BJ (cell line): ENCODE measurements at regions not wholly inside any gene's neighbourhood (a gene's known extent, or its start where the extent isn't known, plus 50 kb on each side); places are given as distances from the start of the nearest gene placed in this dataset.

Experiments
- CTCF ChIA-PET: fragments of 350-600 bp; formaldehyde crosslinking; extraction: SDS; loops from one replicate; lab custom pipeline; 2021; ENCODE audit warnings: antibody characterized with exemption, inconsistent platforms; lab: Yijun Ruan, JAX
- POLR2A ChIA-PET: fragments of 300-600 bp; sonication (Branson Sonifier 250); formaldehyde crosslinking; extraction: SDS; loops from one replicate; lab custom pipeline; 2021; ENCODE audit warnings: antibody characterized with exemption; lab: Charles Lee
- DNase-seq: peaks from one replicate; pipeline ENCODE4 v3.0.0-alpha.2; 2011; ENCODE audit warnings: low read depth
- H3K27me3 ChIP-seq: 2 replicates; pipeline ENCODE4 v1.6.0; 2011; ENCODE audit warnings: low read length; ENCODE audit not compliant: control insufficient read depth, insufficient read depth
- H3K36me3 ChIP-seq: 2 replicates; pipeline ENCODE4 v1.5.1; 2011; ENCODE audit warnings: low read length; ENCODE audit not compliant: control insufficient read depth, insufficient read depth
- H3K4me3 ChIP-seq: 2 replicates; pipeline ENCODE4 v1.5.1; 2011; ENCODE audit warnings: low read depth, mild to moderate bottlenecking, control low read depth, low read length
- CTCF ChIP-seq: IDR thresholded peaks from 2 replicates; pipeline ENCODE4 v1.5.1; 2011; ENCODE audit warnings: low read depth, mild to moderate bottlenecking, control low read depth, inconsistent platforms, low read length, moderate library complexity; ENCODE audit not compliant: insufficient read depth

DNA sequence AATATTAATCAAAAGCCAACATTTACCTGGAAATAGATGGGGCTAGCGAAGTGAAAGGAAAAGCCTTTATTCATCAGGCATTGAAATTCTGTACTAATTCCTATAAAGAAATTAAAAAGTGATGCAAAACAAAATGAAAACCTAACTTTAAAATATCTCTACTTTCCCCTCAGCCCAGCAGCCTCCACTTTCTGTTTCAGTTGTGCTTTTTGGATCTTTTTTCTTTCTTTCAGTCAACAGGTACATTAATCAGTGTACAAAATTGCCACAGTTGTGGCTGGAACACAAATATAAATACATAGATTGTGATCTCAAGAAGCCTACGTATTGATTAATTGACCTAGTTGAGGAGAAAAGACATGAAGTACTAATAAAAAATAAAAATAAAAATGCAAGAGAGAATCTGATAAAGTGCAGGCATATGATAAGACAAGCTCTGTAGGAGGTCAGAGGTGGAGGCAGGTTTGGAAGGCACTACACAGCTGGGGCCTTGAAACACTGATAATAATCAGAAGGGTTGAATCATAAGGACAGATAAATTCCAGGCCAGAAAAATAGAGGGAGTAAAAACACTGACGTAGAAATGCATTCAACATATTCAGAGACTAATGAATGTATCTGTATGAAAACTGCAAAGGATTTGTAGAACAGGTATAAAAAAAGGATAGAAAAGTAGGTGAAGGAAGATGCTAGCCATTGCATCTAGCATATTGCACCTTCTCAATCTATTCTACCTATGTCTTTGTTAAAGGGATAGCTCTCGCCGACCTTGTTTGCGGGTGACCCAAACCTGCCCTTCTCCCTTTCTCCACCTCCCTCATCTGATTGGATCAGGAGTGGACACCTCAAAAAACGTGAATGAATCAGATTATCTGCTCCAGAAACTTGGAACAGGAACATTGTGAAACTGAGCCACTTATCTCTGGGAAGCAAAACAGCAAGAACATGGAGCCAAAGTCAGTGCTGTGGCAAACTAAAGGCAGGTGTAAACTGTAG lies 607.8 kb upstream of the ADGRL2 start:
- POLR2A ChIA-PET: no interaction called here
- CTCF ChIA-PET: no interaction called here
- TF ChIP-seq CTCF: no peak
- no peak for DNase-seq
- Histone ChIP-seq H3K27me3 (no peaks in the 10 kb centered on the region), H3K4me3 (no peak overlapping the region), H3K36me3 (no peaks in the 10 kb centered on the region)

DNA sequence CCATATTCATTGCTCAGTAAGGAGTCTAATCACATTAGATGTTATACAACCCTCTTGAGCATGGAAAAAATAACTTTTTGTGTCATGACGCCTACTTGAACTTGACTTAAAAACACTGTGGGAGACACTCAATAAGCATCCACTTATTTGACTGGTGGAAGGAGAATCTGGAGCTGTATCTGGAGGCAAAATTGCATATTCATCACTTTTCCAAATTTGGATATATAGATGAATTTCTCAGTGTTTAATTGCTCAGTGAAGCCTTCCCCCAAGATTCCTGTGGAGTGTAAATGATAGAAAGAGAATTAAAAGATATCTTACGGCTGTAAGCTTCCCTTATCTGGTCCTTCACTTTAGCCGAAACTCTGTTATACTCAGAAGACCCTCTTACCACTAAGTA lies 610.7 kb upstream of the ADGRL2 start:
- ChIA-PET CTCF (interaction anchor here (0.8 kb wide), 1 partner anchor 21 kb away, joined by 4 read pairs; no protein-coding TSS in a partner anchor), POLR2A (no interaction called here)
- H3K36me3 ChIP-seq: no peaks in the 10 kb centered on the region
- H3K4me3 ChIP-seq: no peak overlapping the region
- TF ChIP-seq CTCF: no peak
- no peak for DNase-seq
- no peaks in the 10 kb centered on the region for H3K27me3 ChIP-seq

- DNase-seq: no peak
- no peak for TF ChIP-seq CTCF
- Histone ChIP-seq H3K36me3 (no peaks in the 10 kb centered on the region), H3K27me3 (no peaks in the 10 kb centered on the region), H3K4me3 (no peak overlapping the region)
- CTCF ChIA-PET: no interaction called here
- POLR2A ChIA-PET: no interaction called here
These were observed 613.1 kb upstream of the ADGRL2 start for GRCh38 chr1:81187635-81188034.

- Histone ChIP-seq H3K4me3 (no peak overlapping the region), H3K27me3 (no peaks in the 10 kb centered on the region), H3K36me3 (no peaks in the 10 kb centered on the region)
- no peak for TF ChIP-seq CTCF
- no peak for DNase-seq
- ChIA-PET CTCF (interaction anchor here (0.7 kb wide), 1 partner anchor 40 kb away, joined by 3 read pairs; no protein-coding TSS in a partner anchor), POLR2A (interaction anchor here (0.6 kb wide), 1 partner anchor 651 kb away, joined by 3 read pairs; no protein-coding TSS in a partner anchor)
These were observed 614.5 kb upstream of the ADGRL2 start for GRCh38 chr1:81186261-81186660.

- TF ChIP-seq CTCF: no peak
- POLR2A ChIA-PET: no interaction called here
- H3K36me3 ChIP-seq: no peaks in the 10 kb centered on the region
- CTCF ChIA-PET: interaction anchor here (0.8 kb wide), 1 partner anchor 8 kb away, joined by 3 read pairs; no protein-coding TSS in a partner anchor
- H3K27me3 ChIP-seq: no peaks in the 10 kb centered on the region
- H3K4me3 ChIP-seq: no peak overlapping the region
- DNase-seq: no peak
These were observed 617.2 kb upstream of the ADGRL2 start for GRCh38 chr1:81183553-81183952.
